Adrenal gland (tissue), 5 donors: ENCODE measurements at regions not wholly inside any gene's neighbourhood (a gene's known extent, or its start where the extent isn't known, plus 50 kb on each side); places are given as distances from the start of the nearest gene placed in this dataset.

ENCODE experiments used
- POLR2A ChIP-seq, 2 donors: fragments of 450-650 bp; IDR thresholded peaks; one replicate each; pipeline ENCODE4 v1.6.1; 2017; ENCODE audit warnings: antibody characterized with exemption in 2 of 2, mild to moderate bottlenecking in 2 of 2, moderate library complexity in 1 of 2
- TF ChIP-seq, protein P1 (sequence below), 6 experiments: fragments of 450-650 bp in 4 of 6; fragments of 200-600 bp in 2 of 6; sonication (generic) in 1 of 6; IDR thresholded peaks; 1 replicate in 5 of 6; 2 replicates in 1 of 6; pipeline versions ENCODE4 v1.5.1 to v1.8.0; 2016 to 2021; ENCODE audit warnings: antibody characterized with exemption in 6 of 6, mild to moderate bottlenecking in 2 of 6, moderate library complexity in 1 of 6
- donor health status: DM: no; HTN: no; CAD: no.

DNA sequence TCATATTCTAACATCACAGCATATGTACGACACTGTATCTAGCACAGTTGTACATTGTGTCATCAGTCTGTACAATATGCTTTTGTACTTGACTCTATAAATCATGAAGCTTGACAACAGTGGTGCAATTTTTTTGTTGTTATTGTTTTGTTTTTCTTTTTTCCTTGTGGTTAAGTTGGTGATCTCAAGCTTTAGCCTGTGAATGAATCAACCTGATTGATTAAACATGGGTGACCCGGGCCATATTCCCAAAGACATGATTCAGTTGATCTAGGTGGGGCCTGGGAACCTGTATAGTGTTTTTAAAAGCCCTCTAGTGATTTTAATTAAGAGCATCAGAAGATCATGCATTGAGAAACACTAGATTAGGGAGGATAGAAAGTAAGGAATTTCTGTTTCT, 101.8 kb upstream of the AADACL2 start:
- TF ChIP-seq, protein P1, sequence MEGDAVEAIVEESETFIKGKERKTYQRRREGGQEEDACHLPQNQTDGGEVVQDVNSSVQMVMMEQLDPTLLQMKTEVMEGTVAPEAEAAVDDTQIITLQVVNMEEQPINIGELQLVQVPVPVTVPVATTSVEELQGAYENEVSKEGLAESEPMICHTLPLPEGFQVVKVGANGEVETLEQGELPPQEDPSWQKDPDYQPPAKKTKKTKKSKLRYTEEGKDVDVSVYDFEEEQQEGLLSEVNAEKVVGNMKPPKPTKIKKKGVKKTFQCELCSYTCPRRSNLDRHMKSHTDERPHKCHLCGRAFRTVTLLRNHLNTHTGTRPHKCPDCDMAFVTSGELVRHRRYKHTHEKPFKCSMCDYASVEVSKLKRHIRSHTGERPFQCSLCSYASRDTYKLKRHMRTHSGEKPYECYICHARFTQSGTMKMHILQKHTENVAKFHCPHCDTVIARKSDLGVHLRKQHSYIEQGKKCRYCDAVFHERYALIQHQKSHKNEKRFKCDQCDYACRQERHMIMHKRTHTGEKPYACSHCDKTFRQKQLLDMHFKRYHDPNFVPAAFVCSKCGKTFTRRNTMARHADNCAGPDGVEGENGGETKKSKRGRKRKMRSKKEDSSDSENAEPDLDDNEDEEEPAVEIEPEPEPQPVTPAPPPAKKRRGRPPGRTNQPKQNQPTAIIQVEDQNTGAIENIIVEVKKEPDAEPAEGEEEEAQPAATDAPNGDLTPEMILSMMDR (IDR thresholded peaks at IDR 0.05) = no peak
- no peak for TF ChIP-seq POLR2A (IDR thresholded peaks at IDR 0.05)
